ENCODE measurements at regions not wholly inside any gene's neighbourhood (a gene's known extent, or its start where the extent isn't known, plus 50 kb on each side); places are given as distances from the start of the nearest gene placed in this dataset.

DNA sequence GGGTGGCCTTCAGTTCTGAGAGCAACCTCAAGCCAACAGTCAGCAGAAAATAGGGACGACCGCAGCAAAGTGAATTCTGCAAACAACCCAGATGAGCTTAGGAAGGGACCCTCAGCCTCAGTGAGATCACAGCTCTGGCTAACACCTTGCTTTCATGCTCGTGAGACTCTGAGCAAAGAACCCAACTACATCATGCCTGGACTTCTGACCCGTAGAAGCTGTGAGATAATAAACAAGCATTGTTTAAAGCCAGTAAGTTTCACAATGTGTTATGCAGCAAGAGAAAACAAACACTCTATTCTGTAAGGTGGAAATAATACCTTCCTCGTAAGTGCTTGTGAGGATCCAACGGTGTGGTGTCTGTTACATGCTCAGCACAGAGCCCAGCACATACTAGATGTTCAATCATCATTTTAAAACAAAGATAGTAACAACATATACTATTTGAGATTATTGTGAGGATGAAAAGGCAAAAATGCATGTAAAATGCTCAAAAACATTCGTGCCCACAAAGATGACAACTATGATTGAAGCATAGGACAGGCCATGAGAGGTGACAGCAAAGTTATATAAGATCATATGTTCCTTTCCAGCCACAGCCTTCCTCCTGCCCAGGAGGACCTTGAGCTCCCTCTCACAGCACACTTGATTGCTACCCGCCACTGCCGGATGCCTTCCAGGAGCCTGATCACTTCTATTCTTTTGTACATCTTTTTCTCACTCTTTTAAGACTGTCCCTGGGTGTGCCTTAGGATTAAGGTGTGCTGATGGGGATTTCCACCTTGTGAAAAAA is 433.3 kb downstream of the BUD13 start (continued):
- TF ChIP-seq, protein P1, sequence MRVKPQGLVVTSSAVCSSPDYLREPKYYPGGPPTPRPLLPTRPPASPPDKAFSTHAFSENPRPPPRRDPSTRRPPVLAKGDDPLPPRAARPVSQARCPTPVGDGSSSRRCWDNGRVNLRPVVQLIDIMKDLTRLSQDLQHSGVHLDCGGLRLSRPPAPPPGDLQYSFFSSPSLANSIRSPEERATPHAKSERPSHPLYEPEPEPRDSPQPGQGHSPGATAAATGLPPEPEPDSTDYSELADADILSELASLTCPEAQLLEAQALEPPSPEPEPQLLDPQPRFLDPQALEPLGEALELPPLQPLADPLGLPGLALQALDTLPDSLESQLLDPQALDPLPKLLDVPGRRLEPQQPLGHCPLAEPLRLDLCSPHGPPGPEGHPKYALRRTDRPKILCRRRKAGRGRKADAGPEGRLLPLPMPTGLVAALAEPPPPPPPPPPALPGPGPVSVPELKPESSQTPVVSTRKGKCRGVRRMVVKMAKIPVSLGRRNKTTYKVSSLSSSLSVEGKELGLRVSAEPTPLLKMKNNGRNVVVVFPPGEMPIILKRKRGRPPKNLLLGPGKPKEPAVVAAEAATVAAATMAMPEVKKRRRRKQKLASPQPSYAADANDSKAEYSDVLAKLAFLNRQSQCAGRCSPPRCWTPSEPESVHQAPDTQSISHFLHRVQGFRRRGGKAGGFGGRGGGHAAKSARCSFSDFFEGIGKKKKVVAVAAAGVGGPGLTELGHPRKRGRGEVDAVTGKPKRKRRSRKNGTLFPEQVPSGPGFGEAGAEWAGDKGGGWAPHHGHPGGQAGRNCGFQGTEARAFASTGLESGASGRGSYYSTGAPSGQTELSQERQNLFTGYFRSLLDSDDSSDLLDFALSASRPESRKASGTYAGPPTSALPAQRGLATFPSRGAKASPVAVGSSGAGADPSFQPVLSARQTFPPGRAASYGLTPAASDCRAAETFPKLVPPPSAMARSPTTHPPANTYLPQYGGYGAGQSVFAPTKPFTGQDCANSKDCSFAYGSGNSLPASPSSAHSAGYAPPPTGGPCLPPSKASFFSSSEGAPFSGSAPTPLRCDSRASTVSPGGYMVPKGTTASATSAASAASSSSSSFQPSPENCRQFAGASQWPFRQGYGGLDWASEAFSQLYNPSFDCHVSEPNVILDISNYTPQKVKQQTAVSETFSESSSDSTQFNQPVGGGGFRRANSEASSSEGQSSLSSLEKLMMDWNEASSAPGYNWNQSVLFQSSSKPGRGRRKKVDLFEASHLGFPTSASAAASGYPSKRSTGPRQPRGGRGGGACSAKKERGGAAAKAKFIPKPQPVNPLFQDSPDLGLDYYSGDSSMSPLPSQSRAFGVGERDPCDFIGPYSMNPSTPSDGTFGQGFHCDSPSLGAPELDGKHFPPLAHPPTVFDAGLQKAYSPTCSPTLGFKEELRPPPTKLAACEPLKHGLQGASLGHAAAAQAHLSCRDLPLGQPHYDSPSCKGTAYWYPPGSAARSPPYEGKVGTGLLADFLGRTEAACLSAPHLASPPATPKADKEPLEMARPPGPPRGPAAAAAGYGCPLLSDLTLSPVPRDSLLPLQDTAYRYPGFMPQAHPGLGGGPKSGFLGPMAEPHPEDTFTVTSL (CRISPR knock-in tag; IDR thresholded peaks at IDR 0.05; ENCODE audit: borderline replicate concordance), result peak; percentile 39; the same call in 1 of the 2 replicates
- TF ChIP-seq, protein P2, sequence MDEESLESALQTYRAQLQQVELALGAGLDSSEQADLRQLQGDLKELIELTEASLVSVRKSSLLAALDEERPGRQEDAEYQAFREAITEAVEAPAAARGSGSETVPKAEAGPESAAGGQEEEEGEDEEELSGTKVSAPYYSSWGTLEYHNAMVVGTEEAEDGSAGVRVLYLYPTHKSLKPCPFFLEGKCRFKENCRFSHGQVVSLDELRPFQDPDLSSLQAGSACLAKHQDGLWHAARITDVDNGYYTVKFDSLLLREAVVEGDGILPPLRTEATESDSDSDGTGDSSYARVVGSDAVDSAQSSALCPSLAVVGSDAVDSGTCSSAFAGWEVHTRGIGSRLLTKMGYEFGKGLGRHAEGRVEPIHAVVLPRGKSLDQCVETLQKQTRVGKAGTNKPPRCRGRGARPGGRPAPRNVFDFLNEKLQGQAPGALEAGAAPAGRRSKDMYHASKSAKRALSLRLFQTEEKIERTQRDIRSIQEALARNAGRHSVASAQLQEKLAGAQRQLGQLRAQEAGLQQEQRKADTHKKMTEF (CRISPR knock-in tag; IDR thresholded peaks at IDR 0.05), result peak; percentile 69; the same call in 1 of the 2 replicates
- peak; percentile 78 for TF ChIP-seq HNF4A (CRISPR knock-in tag; IDR thresholded peaks at IDR 0.05)
- TF ChIP-seq, protein P3, sequence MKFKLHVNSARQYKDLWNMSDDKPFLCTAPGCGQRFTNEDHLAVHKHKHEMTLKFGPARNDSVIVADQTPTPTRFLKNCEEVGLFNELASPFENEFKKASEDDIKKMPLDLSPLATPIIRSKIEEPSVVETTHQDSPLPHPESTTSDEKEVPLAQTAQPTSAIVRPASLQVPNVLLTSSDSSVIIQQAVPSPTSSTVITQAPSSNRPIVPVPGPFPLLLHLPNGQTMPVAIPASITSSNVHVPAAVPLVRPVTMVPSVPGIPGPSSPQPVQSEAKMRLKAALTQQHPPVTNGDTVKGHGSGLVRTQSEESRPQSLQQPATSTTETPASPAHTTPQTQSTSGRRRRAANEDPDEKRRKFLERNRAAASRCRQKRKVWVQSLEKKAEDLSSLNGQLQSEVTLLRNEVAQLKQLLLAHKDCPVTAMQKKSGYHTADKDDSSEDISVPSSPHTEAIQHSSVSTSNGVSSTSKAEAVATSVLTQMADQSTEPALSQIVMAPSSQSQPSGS (CRISPR knock-in tag; IDR thresholded peaks at IDR 0.05), result peak; percentile 36; the same call in 1 of the 2 replicates
- no peak; the same call in 1 of the 2 replicates for TF ChIP-seq ZFP36L1 (CRISPR knock-in tag; IDR thresholded peaks at IDR 0.05)
- TF ChIP-seq ZNF207 (IDR thresholded peaks at IDR 0.05; ENCODE audit: borderline replicate concordance), result no peak
- no peak for TF ChIP-seq ZFP90 (CRISPR knock-in tag; IDR thresholded peaks at IDR 0.05; ENCODE audit: borderline replicate concordance)
- no peak for TF ChIP-seq SP2 (CRISPR knock-in tag; IDR thresholded peaks at IDR 0.05)
- TF ChIP-seq, protein P4, sequence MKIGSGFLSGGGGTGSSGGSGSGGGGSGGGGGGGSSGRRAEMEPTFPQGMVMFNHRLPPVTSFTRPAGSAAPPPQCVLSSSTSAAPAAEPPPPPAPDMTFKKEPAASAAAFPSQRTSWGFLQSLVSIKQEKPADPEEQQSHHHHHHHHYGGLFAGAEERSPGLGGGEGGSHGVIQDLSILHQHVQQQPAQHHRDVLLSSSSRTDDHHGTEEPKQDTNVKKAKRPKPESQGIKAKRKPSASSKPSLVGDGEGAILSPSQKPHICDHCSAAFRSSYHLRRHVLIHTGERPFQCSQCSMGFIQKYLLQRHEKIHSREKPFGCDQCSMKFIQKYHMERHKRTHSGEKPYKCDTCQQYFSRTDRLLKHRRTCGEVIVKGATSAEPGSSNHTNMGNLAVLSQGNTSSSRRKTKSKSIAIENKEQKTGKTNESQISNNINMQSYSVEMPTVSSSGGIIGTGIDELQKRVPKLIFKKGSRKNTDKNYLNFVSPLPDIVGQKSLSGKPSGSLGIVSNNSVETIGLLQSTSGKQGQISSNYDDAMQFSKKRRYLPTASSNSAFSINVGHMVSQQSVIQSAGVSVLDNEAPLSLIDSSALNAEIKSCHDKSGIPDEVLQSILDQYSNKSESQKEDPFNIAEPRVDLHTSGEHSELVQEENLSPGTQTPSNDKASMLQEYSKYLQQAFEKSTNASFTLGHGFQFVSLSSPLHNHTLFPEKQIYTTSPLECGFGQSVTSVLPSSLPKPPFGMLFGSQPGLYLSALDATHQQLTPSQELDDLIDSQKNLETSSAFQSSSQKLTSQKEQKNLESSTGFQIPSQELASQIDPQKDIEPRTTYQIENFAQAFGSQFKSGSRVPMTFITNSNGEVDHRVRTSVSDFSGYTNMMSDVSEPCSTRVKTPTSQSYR (CRISPR knock-in tag; IDR thresholded peaks at IDR 0.05; ENCODE audit: borderline replicate concordance), result 0 out of 2 replicates have a peak, but pooled peaks have one; percentile 23
- TF ChIP-seq SIX1 (CRISPR knock-in tag; IDR thresholded peaks at IDR 0.05; ENCODE audit: borderline replicate concordance), result no peak
- TF ChIP-seq, protein P5, sequence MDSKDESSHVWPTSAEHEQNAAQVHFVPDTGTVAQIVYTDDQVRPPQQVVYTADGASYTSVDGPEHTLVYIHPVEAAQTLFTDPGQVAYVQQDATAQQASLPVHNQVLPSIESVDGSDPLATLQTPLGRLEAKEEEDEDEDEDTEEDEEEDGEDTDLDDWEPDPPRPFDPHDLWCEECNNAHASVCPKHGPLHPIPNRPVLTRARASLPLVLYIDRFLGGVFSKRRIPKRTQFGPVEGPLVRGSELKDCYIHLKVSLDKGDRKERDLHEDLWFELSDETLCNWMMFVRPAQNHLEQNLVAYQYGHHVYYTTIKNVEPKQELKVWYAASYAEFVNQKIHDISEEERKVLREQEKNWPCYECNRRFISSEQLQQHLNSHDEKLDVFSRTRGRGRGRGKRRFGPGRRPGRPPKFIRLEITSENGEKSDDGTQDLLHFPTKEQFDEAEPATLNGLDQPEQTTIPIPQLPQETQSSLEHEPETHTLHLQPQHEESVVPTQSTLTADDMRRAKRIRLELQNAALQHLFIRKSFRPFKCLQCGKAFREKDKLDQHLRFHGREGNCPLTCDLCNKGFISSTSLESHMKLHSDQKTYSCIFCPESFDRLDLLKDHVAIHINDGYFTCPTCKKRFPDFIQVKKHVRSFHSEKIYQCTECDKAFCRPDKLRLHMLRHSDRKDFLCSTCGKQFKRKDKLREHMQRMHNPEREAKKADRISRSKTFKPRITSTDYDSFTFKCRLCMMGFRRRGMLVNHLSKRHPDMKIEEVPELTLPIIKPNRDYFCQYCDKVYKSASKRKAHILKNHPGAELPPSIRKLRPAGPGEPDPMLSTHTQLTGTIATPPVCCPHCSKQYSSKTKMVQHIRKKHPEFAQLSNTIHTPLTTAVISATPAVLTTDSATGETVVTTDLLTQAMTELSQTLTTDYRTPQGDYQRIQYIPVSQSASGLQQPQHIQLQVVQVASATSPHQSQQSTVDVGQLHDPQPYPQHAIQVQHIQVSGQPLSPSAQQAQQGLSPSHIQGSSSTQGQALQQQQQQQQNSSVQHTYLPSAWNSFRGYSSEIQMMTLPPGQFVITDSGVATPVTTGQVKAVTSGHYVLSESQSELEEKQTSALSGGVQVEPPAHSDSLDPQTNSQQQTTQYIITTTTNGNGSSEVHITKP (CRISPR knock-in tag; IDR thresholded peaks at IDR 0.05; ENCODE audit: low read depth), result no peak
- TF ChIP-seq NR2F6 (IDR thresholded peaks at IDR 0.05), result no peak; the same call in 1 of the 2 replicates
- peak; percentile 39; the same call in 1 of the 2 replicates for TF ChIP-seq NR2F6 (CRISPR knock-in tag; IDR thresholded peaks at IDR 0.05)

Data from HepG2 (cell line).